SK-N-SH (cell line): ENCODE measurements at regions not wholly inside any gene's neighbourhood (a gene's known extent, or its start where the extent isn't known, plus 50 kb on each side); places are given as distances from the start of the nearest gene placed in this dataset.

Experiments used
- CTCF ChIA-PET: fragments of 300-600, 350-600 bp; formaldehyde crosslinking; extraction: SDS; loops from one replicate; lab custom pipeline; 2021; lab: Yijun Ruan, JAX
- POLR2A ChIA-PET: fragments of 350-600 bp; sonication (Branson Sonifier 250); formaldehyde crosslinking; extraction: SDS; loops from one replicate; lab custom pipeline; 2020; ENCODE audit warnings: antibody characterized with exemption, inconsistent platforms; lab: Yijun Ruan, JAX
- DNase-seq: peaks from one replicate; pipeline ENCODE4 v3.0.0; 2012
- H2AFZ ChIP-seq: fragments of 200-600 bp; sonication (generic); 2 replicates; pipeline ENCODE4 v1.8.1; 2016; ENCODE audit warnings: antibody characterized with exemption, mild to moderate bottlenecking, low read depth
- H3F3A ChIP-seq: fragments of 200-600 bp; sonication (generic); replicated peaks from 2 replicates; pipeline ENCODE3; 2016; ENCODE audit warnings: antibody characterized with exemption, mild to moderate bottlenecking; ENCODE audit not compliant: insufficient read depth
- H3K27ac ChIP-seq, 2 experiments: fragments of 200-500 bp in 1 of 2; fragments of 200-600 bp in 1 of 2; sonication (Bioruptor generic) in 1 of 2; sonication (generic), shearing (Covaris generic) in 1 of 2; 2 replicates each; pipeline versions ENCODE4 v1.5.1 to v1.6.1; 2014 to 2016; ENCODE audit warnings: low read depth in 2 of 2, inconsistent platforms in 1 of 2, low read length in 1 of 2, mild to moderate bottlenecking in 1 of 2, mixed read lengths in 1 of 2
- H3K27me3 ChIP-seq: fragments of 200-600 bp; sonication (generic), shearing (Covaris generic); 2 replicates; pipeline ENCODE4 v1.6.1; 2016; ENCODE audit warnings: mixed run types; ENCODE audit not compliant: insufficient read depth
- H3K36me3 ChIP-seq, 2 experiments: fragments of 200-500 bp in 1 of 2; fragments of 200-600 bp in 1 of 2; sonication (Bioruptor generic) in 1 of 2; sonication (generic) in 1 of 2; replicated peaks in 1 of 2; 2 replicates each; pipeline versions ENCODE3 to v1.5.1; 2014 to 2016; ENCODE audit warnings: low read length in 1 of 2, mild to moderate bottlenecking in 1 of 2; ENCODE audit not compliant: insufficient read depth in 2 of 2, control insufficient read depth in 1 of 2
- H3K4me1 ChIP-seq, 2 experiments: fragments of 200-500 bp in 1 of 2; fragments of 200-600 bp in 1 of 2; sonication (Bioruptor generic) in 1 of 2; sonication (generic), shearing (Covaris generic) in 1 of 2; 2 replicates each; pipeline versions ENCODE4 v1.5.1 to v1.6.1; 2014 to 2016; ENCODE audit warnings: low read depth in 1 of 2, low read length in 1 of 2, mixed run types in 1 of 2; ENCODE audit not compliant: insufficient read depth in 2 of 2, control insufficient read depth in 1 of 2
- H3K4me2 ChIP-seq: fragments of 200-600 bp; sonication (generic), shearing (Covaris generic); 2 replicates; pipeline ENCODE4 v1.6.1; 2017; ENCODE audit warnings: mixed run types
- H3K4me3 ChIP-seq, 2 experiments: fragments of 200-500 bp in 1 of 2; fragments of 200-600 bp in 1 of 2; sonication (Bioruptor generic) in 1 of 2; sonication (generic), shearing (Covaris generic) in 1 of 2; 2 replicates each; pipeline versions ENCODE4 v1.5.1 to v1.8.1; 2014 to 2016; ENCODE audit warnings: low read depth in 2 of 2, inconsistent platforms in 1 of 2, low read length in 1 of 2, mild to moderate bottlenecking in 1 of 2, mixed read lengths in 1 of 2, moderate library complexity in 1 of 2
- H3K79me2 ChIP-seq: fragments of 200-600 bp; sonication (generic); 2 replicates; pipeline ENCODE4 v1.8.1; 2017; ENCODE audit warnings: mild to moderate bottlenecking; ENCODE audit not compliant: insufficient read depth
- H3K9ac ChIP-seq: fragments of 200-600 bp; sonication (generic); 2 replicates; pipeline ENCODE4 v1.6.1; 2017; ENCODE audit warnings: mixed run types
- H3K9me2 ChIP-seq: fragments of 200-600 bp; sonication (generic); 2 replicates; pipeline ENCODE4 v1.6.1; 2017; ENCODE audit warnings: mixed run types
- H3K9me3 ChIP-seq: fragments of 200-600 bp; sonication (generic); 2 replicates; pipeline ENCODE4 v1.6.1; 2017; ENCODE audit warnings: mixed run types, mild to moderate bottlenecking, moderate library complexity
- H4K20me1 ChIP-seq: fragments of 200-600 bp; sonication (generic); 2 replicates; pipeline ENCODE4 v1.6.1; 2017; ENCODE audit warnings: mild to moderate bottlenecking, mixed run types; ENCODE audit not compliant: insufficient read depth
- EP300 ChIP-seq, 2 experiments: IDR thresholded peaks; 2 replicates each; pipeline versions ENCODE4 v1.4.0 to v1.6.1; 2012; ENCODE audit warnings: borderline replicate concordance in 1 of 2, low read depth in 1 of 2, low read length in 1 of 2
- FOSL2 ChIP-seq: IDR thresholded peaks from 2 replicates; pipeline ENCODE4 v1.4.0; 2012; ENCODE audit warnings: low read depth, mild to moderate bottlenecking, moderate library complexity, borderline replicate concordance
- JUND ChIP-seq: IDR thresholded peaks from 2 replicates; pipeline ENCODE4 v1.4.0; 2012
- MEF2A ChIP-seq: IDR thresholded peaks from 2 replicates; pipeline ENCODE4 v1.4.0; 2012; ENCODE audit warnings: low read depth, borderline replicate concordance
- NFIC ChIP-seq: IDR thresholded peaks from 2 replicates; pipeline ENCODE4 v1.4.0; 2012; ENCODE audit warnings: borderline replicate concordance
- PBX3 ChIP-seq: IDR thresholded peaks from 2 replicates; pipeline ENCODE4; 2012
- RAD21 ChIP-seq: IDR thresholded peaks from 2 replicates; pipeline ENCODE4 v1.6.1; 2012; ENCODE audit warnings: mild to moderate bottlenecking, low read length
- REST ChIP-seq: IDR thresholded peaks from 2 replicates; pipeline ENCODE4 v1.6.1; 2012; ENCODE audit warnings: mild to moderate bottlenecking, low read depth, low read length, moderate library complexity
- SMC3 ChIP-seq: IDR thresholded peaks from 2 replicates; pipeline ENCODE4 v1.6.1; 2012; ENCODE audit warnings: low read depth, low read length, improper control_type of control experiment
- TCF12 ChIP-seq: IDR thresholded peaks from 2 replicates; pipeline ENCODE4 v1.4.0; 2012
- WGBS: methylation state at CpG from one replicate; pipeline ENCODE4 v1.1.6; 2017; ENCODE audit warnings: low lambda C conversion rate; 5-methylcytosine and 5-hydroxymethylcytosine counted together

GRCh38 chr5:60205071-60205470, 311.5 kb upstream of the PDE4D start:
- Histone ChIP-seq H3K4me3 (no peak overlapping the region), H3F3A (no peaks in the 10 kb centered on the region), H3K4me1 (no peaks in the 10 kb centered on the region; a peak in 2 of 4 replicates), H3K9ac (no peak overlapping the region), H3K79me2 (no peaks in the 10 kb centered on the region), H3K27ac (no peak overlapping the region), H2AFZ (no peak overlapping the region), H3K4me2 (no peak overlapping the region), H4K20me1 (no peaks in the 10 kb centered on the region), H3K27me3 (no peaks in the 10 kb centered on the region), H3K9me3 (no peaks in the 10 kb centered on the region), H3K9me2 (no peaks in the 10 kb centered on the region), H3K36me3 (no peaks in the 10 kb centered on the region)
- no peak for DNase-seq
- ChIA-PET POLR2A (no interaction called here), CTCF (no interaction called here)
- no peak for TF ChIP-seq EP300 (IDR thresholded peaks at IDR 0.05; ENCODE audit: borderline replicate concordance in 1 of 2, low read depth in 1 of 2, low read length in 1 of 2)
- TF ChIP-seq SMC3: no peak
- 100% methylated on average over 1 of the region's 2 CpGs for WGBS

GRCh38 chr5:60196385-60197113, 303.0 kb upstream of the PDE4D start:
- ChIA-PET POLR2A (no interaction called here), CTCF (no interaction called here)
- Histone ChIP-seq H3K27ac (peak overlapping the region in 1 of 2 experiments; percentile 71; a peak in 2 of 4 replicates), H3K36me3 (no peaks in the 10 kb centered on the region), H3K4me1 (0 out of 4 replicates have a peak, but pooled peaks cover 0 to 6% of the 10 kb centered on the region in 2 experiments), H3K9me3 (no peaks in the 10 kb centered on the region), H3F3A (peaks cover 3% of the 10 kb centered on the region), H2AFZ (peak overlapping the region; percentile 82), H3K79me2 (no peaks in the 10 kb centered on the region), H3K27me3 (no peaks in the 10 kb centered on the region), H3K4me3 (no peak overlapping the region), H3K4me2 (peak overlapping the region; percentile 24; the same call in 1 of the 2 replicates), H4K20me1 (no peaks in the 10 kb centered on the region), H3K9ac (no peak overlapping the region), H3K9me2 (no peaks in the 10 kb centered on the region)
- WGBS: 17% methylated on average over 1 of the region's 2 CpGs
- TF ChIP-seq JUND (peak; percentile 58), PBX3 (peak; percentile 21; the same call in 1 of the 2 replicates), FOSL2 (peak; percentile 66; the same call in 1 of the 2 replicates), TCF12 (peak; percentile 35; the same call in 1 of the 2 replicates), EP300 (IDR thresholded peaks at IDR 0.05; ENCODE audit: borderline replicate concordance in 1 of 2, low read depth in 1 of 2, low read length in 1 of 2) (peak in 1 of 2 experiments; percentile 34; a peak in 1 of 4 replicates), RAD21 (no peak), REST (no peak), MEF2A (no peak), NFIC (peak; percentile 66)
- DNase-seq: no peak
